Kidney (tissue), 13 donors: ENCODE measurements at regions not wholly inside any gene's neighbourhood (a gene's known extent, or its start where the extent isn't known, plus 50 kb on each side); places are given as distances from the start of the nearest gene placed in this dataset.
A peak's percentile ranks its signal among the peaks of the same experiment; 100 is the strongest.

ENCODE experiments used
- DNase-seq, 5 donors: peaks; one replicate each; pipeline ENCODE4 v3.0.0-alpha.2; 2013 to 2020
- FAIRE-seq: peaks from 2 replicates; lab custom pipeline; 2012; peaks lifted over from hg19 to GRCh38; lab: Jason Lieb, UNC
- H3K27ac ChIP-seq, 2 donors: one replicate each; pipeline ENCODE4 v1.7.0; 2013; ENCODE audit warnings: low read depth in 2 of 2, low read length in 2 of 2, inconsistent platforms in 1 of 2
- H3K27me3 ChIP-seq: one replicate; pipeline ENCODE4 v1.7.1; 2013; ENCODE audit warnings: low read length, inconsistent platforms; ENCODE audit not compliant: control insufficient read depth, insufficient read depth
- H3K36me3 ChIP-seq, 3 donors: one replicate each; pipeline versions ENCODE4 v1.7.0 to v1.7.1; 2013; ENCODE audit warnings: low read length in 3 of 3, control low read depth in 1 of 3, inconsistent platforms in 1 of 3; ENCODE audit not compliant: insufficient read depth in 3 of 3, control insufficient read depth in 2 of 3
- H3K4me1 ChIP-seq, 3 donors: one replicate each; pipeline versions ENCODE4 v1.7.0 to v1.7.1; 2013; ENCODE audit warnings: low read length in 3 of 3, inconsistent platforms in 1 of 3, low read depth in 1 of 3; ENCODE audit not compliant: control insufficient read depth in 2 of 3, insufficient read depth in 2 of 3
- H3K4me3 ChIP-seq, 3 donors: one replicate each; pipeline versions ENCODE4 v1.7.0 to v1.8.1; 2013; ENCODE audit warnings: low read length in 3 of 3, control low read depth in 1 of 3, inconsistent platforms in 1 of 3
- H3K9ac ChIP-seq, 3 donors: one replicate each; pipeline versions ENCODE4 v1.7.0 to v1.7.1; 2013; ENCODE audit warnings: low read length in 3 of 3, control low read depth in 1 of 3, inconsistent platforms in 1 of 3
- H3K9me3 ChIP-seq, 3 donors: one replicate each; pipeline versions ENCODE4 v1.7.0 to v1.7.1; 2013; ENCODE audit warnings: low read length in 3 of 3, control low read depth in 1 of 3, inconsistent platforms in 1 of 3; ENCODE audit not compliant: control insufficient read depth in 2 of 3, insufficient read depth in 1 of 3
- intact Hi-C: fragments of 100-400 bp; cut with DNase I; formaldehyde crosslinking; loops from one replicate; pipeline ENCODE4 v1.11.1; 2022
- TF ChIP-seq, protein P1 (sequence below): IDR thresholded peaks from 3 replicates; pipeline ENCODE4 v1.5.1; 2012; ENCODE audit warnings: mild to moderate bottlenecking, moderate library complexity, borderline replicate concordance; ENCODE audit not compliant: insufficient read depth; ENCODE audit errors: extremely low read depth
- donor health status: control.
- donor health status: control.
- donor health status: control.
- donor health status: control.
- donor health status: control.
- donor health status: DM: yes; HTN: yes; CAD: no.
- donor health status: Normal renal cell carcinoma (clear cell type).

DNA sequence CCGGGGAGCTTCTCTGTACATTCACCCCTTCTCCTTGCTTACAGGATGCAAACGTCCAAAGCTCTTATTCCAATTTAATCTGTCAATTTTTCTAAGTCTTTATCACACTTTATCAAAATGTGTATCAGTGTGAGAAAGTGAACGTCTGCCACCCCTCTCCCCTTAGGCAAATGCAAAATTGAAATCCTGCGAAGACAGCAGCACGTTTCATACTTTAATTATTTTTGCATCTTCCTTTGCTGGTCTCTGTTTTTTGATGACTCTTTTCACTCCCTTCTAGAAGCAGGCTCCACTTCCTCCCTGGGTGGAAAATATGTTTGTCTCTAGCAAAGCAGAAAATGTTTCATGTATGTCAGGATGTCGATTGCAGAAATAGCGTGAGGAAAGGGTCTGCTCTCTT, 576.5 kb upstream of the BRINP1 start:
- Histone ChIP-seq H3K9me3 (no peaks in the 10 kb centered on the region), H3K27ac (no peak overlapping the region), H3K36me3 (no peaks in the 10 kb centered on the region), H3K27me3 (no peaks in the 10 kb centered on the region), H3K4me1 (no peaks in the 10 kb centered on the region), H3K9ac (no peak overlapping the region), H3K4me3 (peak overlapping the region in 1 of 3 donors; percentile 5)
- DNase-seq = no peak
- TF ChIP-seq, protein P1, sequence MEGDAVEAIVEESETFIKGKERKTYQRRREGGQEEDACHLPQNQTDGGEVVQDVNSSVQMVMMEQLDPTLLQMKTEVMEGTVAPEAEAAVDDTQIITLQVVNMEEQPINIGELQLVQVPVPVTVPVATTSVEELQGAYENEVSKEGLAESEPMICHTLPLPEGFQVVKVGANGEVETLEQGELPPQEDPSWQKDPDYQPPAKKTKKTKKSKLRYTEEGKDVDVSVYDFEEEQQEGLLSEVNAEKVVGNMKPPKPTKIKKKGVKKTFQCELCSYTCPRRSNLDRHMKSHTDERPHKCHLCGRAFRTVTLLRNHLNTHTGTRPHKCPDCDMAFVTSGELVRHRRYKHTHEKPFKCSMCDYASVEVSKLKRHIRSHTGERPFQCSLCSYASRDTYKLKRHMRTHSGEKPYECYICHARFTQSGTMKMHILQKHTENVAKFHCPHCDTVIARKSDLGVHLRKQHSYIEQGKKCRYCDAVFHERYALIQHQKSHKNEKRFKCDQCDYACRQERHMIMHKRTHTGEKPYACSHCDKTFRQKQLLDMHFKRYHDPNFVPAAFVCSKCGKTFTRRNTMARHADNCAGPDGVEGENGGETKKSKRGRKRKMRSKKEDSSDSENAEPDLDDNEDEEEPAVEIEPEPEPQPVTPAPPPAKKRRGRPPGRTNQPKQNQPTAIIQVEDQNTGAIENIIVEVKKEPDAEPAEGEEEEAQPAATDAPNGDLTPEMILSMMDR = no peak
- intact Hi-C loops = no loop called here
- FAIRE-seq = no peak

DNA sequence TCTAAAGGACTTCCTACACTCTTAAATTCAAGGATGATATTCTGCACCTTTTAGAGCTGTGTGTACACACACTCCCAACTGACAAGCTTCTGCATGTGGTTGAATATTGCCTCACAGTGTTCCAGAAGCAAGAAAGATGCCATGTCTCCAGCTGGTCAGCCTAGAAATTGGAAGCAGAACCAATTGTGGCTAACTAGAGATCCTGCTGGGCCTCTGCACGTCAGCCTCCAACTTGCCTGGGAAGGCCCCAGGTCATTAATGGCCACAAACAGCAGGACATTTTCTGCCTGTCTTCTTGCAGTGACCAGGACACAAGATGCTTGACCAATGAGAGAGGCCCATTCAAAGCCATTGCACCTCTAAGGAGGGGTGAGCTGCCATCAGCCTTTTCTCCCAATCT, 571.9 kb upstream of the BRINP1 start:
- Histone ChIP-seq H3K27ac (no peak overlapping the region), H3K9me3 (no peaks in the 10 kb centered on the region)
- FAIRE-seq = no peak

DNA sequence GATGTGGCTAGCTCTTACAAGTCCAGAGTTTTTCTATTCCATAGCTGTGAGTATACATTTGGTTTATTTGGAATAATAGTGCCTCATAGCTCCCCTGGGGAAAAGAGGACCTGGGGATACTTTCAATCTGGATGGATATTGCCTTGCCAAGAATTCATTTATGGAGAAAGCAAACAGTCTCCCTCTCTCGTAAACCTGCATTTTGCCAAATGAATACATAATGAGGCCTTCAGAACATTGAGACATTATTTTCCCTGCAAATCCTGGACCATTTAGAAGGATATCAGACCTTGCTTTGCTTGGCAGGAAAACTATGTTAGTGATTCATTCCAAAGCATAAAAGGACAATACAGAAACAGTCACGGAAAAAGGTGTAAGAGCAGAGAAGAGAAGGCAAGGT, 569.6 kb upstream of the BRINP1 start:
- FAIRE-seq = no peak
- no peak for DNase-seq
- TF ChIP-seq, protein P1 = no peak
- intact Hi-C loops = no loop called here
- Histone ChIP-seq H3K4me3 (no peak overlapping the region), H3K27ac (no peak overlapping the region), H3K9ac (no peak overlapping the region), H3K27me3 (no peaks in the 10 kb centered on the region), H3K4me1 (no peaks in the 10 kb centered on the region), H3K9me3 (no peaks in the 10 kb centered on the region), H3K36me3 (no peaks in the 10 kb centered on the region)

More for the DNA sequence above, 571.9 kb upstream of the BRINP1 start:
- no peak overlapping the region for H3K9ac ChIP-seq
- TF ChIP-seq, protein P1 = no peak
- H3K4me1 ChIP-seq = no peaks in the 10 kb centered on the region
- H3K36me3 ChIP-seq = no peaks in the 10 kb centered on the region
- no peaks in the 10 kb centered on the region for H3K27me3 ChIP-seq
- intact Hi-C loops = no loop called here
- DNase-seq = no peak
- H3K4me3 ChIP-seq = no peak overlapping the region

DNA sequence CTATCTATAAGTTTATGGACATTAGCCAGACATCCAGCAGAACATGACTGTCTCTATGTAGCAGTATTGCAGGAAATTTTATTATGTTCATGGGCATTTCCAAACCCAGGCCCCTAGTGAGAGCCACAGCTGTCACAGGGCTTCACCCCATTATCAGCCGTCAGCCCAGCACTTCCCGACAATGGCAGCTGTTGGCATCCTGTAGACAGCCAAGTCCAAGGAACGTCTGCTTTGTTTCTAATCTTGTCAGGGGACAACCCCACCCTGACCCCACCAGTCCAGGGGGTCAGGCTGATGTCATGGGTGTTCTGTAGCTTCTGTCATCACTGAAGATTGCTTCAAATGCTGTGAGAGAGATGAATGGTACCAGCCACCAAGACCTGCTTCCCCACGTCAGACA, 565.3 kb upstream of the BRINP1 start:
- DNase-seq = no peak
- no peak overlapping the region for H3K4me3 ChIP-seq
- FAIRE-seq = no peak
- intact Hi-C loops = no loop called here
- H3K36me3 ChIP-seq = no peaks in the 10 kb centered on the region
- no peaks in the 10 kb centered on the region for H3K4me1 ChIP-seq
- no peak overlapping the region for H3K9ac ChIP-seq
- TF ChIP-seq, protein P1 = no peak
- H3K27ac ChIP-seq = no peak overlapping the region
- H3K27me3 ChIP-seq = no peaks in the 10 kb centered on the region
- H3K9me3 ChIP-seq = no peaks in the 10 kb centered on the region
